ENCODE measurements at regions not wholly inside any gene's neighbourhood (a gene's known extent, or its start where the extent isn't known, plus 50 kb on each side); places are given as distances from the start of the nearest gene placed in this dataset.

DNA sequence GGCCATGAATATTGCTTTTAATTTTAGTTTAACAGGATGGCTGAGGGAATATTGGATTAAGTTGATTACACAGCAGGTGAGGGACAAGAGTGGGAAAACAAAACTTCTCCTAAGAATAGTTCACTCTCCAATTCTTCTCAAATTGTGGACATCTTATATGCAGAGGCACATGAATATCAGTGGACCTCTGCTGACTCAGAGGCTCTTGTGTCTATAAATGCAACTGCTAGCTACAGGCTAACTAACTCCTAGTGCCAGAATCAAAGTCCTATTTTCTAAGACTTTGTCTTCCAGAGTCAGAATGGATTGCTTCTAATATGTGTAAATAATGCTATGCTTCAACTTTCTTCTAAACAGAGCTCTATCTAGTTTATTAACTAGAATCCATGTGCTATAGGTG is 175.8 kb downstream of the IL15 start:
- peaks cover 0 to 5% (median 0%) of the 10 kb centered on the region in 9 donors for H3K9me3 Mint-ChIP-seq
- H3K27me3 Mint-ChIP-seq, result peaks cover 2 to 12% (median 4%) of the 10 kb centered on the region in 5 donors
- no peak overlapping the region for H3K27ac Mint-ChIP-seq
- ATAC-seq (no peak), DNase-seq (no peak)
- no peaks in the 10 kb centered on the region for H3K36me3 Mint-ChIP-seq
- H3K4me1 Mint-ChIP-seq, result no peaks in the 10 kb centered on the region
- H3K4me3 Mint-ChIP-seq, result no peak overlapping the region
- POLR2A ChIA-PET, result no interaction called here

DNA sequence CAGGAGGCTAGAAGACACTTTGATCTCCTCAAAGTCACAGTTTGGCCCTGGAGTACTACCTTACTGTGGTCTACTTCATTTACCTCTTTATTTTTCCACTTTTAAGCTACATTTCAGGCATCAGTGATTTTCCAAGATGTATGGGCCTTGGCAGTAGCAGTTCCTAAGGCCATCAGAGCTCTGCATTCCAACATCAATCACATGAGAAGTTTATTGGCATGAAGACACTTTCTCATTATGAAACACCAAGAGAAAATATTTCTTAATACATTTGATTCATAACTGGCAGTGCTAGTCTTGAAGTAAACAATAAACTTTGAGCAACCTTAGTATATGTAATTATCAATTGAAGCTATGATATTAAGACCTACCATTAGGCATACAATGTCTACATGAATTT is 178.1 kb downstream of the IL15 start:
- Mint-ChIP-seq H3K27me3 (peaks cover 4 to 27% (median 6%) of the 10 kb centered on the region in 5 donors), H3K9me3 (peaks cover 0 to 5% (median 0%) of the 10 kb centered on the region in 9 donors), H3K36me3 (no peaks in the 10 kb centered on the region), H3K27ac (no peak overlapping the region), H3K4me3 (no peak overlapping the region), H3K4me1 (no peaks in the 10 kb centered on the region)
- POLR2A ChIA-PET, result no interaction called here
- no peak for DNase-seq
- no peak for ATAC-seq

DNA sequence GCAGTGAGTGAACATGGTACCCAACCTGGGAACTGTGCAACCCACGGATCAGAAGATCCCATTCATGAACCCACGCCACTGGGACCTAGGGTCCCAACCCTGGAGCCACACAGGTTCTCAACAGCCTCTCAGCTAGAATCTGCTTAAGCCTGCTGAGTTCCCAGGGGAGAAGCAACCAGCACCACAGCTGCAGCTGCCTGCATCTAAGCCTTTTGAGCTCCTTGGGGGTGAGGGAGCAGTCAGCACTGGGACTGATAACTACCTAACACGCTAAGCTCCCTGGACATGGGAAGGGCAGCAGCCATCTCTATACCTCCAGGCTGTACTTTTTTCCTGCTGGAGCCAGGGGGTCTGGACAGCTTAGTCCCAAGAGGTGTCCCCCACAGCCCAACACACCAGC is 179.3 kb downstream of the IL15 start:
- Mint-ChIP-seq H3K4me3 (no peak overlapping the region), H3K4me1 (no peaks in the 10 kb centered on the region), H3K27me3 (peaks cover 4 to 27% (median 6%) of the 10 kb centered on the region in 5 donors)

DNA sequence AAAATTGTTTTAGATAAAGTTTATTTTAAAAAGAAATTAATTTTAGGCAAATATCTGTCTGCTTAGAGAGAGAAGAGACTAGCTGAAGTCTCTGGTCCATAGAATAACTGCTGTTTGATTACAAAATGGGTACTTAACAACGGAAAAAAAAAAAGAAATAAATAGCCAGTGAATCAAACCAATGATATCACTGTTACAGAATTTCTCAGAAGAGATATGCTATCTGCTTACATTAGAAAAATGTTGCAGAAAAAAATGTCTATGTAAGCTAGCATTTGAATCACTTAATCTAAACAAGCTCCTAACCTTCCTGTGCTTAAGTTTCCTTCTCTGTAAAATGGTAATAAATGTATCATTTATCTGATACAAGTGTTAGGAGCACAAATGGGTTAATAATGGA is 189.9 kb downstream of the IL15 start:
- ATAC-seq, result no peak
- peaks cover 0 to 1% (median 0%) of the 10 kb centered on the region in 5 donors for H3K27me3 Mint-ChIP-seq
- H3K9me3 Mint-ChIP-seq, result no peaks in the 10 kb centered on the region
- H3K36me3 Mint-ChIP-seq, result no peaks in the 10 kb centered on the region
- POLR2A ChIA-PET, result no interaction called here
- H3K27ac Mint-ChIP-seq, result no peak overlapping the region
- no peak for DNase-seq
- H3K4me3 Mint-ChIP-seq, result no peak overlapping the region
- peaks cover 0 to 1% (median 0%) of the 10 kb centered on the region in 4 donors for H3K4me1 Mint-ChIP-seq

More for the DNA sequence above, 179.3 kb downstream of the IL15 start:
- DNase-seq (no peak), ATAC-seq (no peak)
- H3K27ac Mint-ChIP-seq, result no peak overlapping the region
- POLR2A ChIA-PET, result no interaction called here
- peaks cover 0 to 5% (median 0%) of the 10 kb centered on the region in 9 donors for H3K9me3 Mint-ChIP-seq
- no peaks in the 10 kb centered on the region for H3K36me3 Mint-ChIP-seq

DNA sequence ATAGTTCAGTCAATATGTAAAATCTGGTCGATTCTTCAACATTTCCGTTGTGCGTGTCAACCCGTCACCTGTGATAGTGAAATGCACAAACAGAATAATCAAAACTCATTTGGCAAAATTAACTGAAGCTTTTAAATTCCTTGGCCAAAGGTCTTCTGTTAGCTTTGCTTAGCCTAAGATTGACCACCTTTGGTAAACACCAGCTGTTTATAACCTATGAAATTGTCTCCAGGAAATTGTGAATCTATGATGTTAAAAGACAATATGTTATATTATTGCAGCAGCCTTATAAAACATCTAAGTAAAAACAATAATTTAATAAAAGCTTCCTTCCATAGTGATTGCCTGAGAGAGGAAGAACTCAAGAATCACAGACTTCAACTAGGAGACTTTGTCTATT is 196.8 kb downstream of the IL15 start:
- no peak for DNase-seq
- H3K27ac Mint-ChIP-seq, result no peak overlapping the region
- H3K4me3 Mint-ChIP-seq, result no peak overlapping the region
- ATAC-seq, result no peak
- H3K9me3 Mint-ChIP-seq, result peaks cover 0 to 4% (median 0%) of the 10 kb centered on the region in 9 donors
- H3K27me3 Mint-ChIP-seq, result peaks cover 0 to 7% (median 0%) of the 10 kb centered on the region in 5 donors
- H3K36me3 Mint-ChIP-seq, result no peaks in the 10 kb centered on the region
- POLR2A ChIA-PET, result no interaction called here
- peaks cover 0 to 1% (median 0%) of the 10 kb centered on the region in 4 donors for H3K4me1 Mint-ChIP-seq

DNA sequence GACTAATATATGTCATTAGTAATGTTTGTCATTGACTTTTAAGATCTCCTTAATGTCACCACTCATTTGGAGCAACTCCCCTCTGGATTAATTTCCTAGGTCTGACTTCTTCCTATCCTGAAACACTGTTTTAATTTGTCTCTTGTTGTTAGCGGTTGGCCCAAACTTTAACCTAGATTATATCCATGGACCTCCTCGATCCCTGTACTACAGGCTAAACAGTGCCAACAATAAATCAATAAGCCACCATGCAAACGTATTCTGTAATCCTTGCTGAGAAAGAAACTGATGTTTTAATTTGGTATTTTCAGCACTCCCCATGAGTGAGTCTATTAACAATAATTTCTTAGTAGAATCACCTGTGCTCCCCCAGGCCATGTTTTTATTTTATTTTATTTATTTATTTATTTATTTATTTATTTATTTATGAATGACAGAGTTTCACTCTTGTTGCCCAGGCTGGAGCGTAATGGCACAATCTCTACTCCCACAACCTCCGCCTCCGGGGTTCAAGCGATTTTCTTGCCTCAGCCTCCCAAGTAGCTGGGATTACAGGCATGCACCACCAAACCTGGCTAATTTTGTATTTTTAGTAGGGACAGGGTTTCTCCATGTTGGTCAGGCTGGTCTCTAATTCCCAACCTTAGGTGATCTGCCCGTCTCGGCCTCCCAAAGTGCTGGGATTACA is 204.1 kb downstream of the IL15 start:
- ATAC-seq (no peak), DNase-seq (no peak)
- Mint-ChIP-seq H3K27ac (no peak overlapping the region), H3K27me3 (peaks cover 0 to 8% (median 0%) of the 10 kb centered on the region in 5 donors), H3K4me3 (no peak overlapping the region), H3K36me3 (no peaks in the 10 kb centered on the region), H3K4me1 (no peaks in the 10 kb centered on the region), H3K9me3 (peaks cover 0 to 6% (median 0%) of the 10 kb centered on the region in 9 donors)
- POLR2A ChIA-PET, result no interaction called here

DNA sequence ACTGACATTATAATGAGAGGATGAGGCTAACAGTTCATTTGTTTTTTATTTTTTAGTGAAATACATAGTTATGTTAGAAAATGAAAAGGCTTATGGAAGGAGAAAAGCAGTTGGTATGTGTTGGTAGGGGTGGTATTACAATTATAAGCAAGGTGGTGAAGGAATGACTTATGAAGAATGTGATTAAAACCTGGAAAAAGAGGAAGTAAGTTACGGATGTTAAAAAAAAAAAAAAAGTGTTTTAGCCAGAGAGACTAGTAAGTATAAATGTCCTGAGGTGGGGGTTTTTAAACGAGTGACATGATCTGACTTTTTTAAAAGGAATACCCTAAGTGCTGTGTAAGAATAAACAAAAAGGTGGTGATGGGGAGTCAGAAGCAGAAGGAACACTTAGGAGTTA is 206.8 kb downstream of the IL15 start:
- H3K27me3 Mint-ChIP-seq, result peaks cover 0 to 8% (median 0%) of the 10 kb centered on the region in 5 donors
- ATAC-seq (no peak), DNase-seq (no peak)
- peaks cover 0 to 2% (median 0%) of the 10 kb centered on the region in 9 donors for H3K9me3 Mint-ChIP-seq
- H3K4me1 Mint-ChIP-seq, result no peaks in the 10 kb centered on the region
- no peaks in the 10 kb centered on the region for H3K36me3 Mint-ChIP-seq
- POLR2A ChIA-PET, result no interaction called here
- H3K4me3 Mint-ChIP-seq, result no peak overlapping the region
- no peak overlapping the region for H3K27ac Mint-ChIP-seq

DNA sequence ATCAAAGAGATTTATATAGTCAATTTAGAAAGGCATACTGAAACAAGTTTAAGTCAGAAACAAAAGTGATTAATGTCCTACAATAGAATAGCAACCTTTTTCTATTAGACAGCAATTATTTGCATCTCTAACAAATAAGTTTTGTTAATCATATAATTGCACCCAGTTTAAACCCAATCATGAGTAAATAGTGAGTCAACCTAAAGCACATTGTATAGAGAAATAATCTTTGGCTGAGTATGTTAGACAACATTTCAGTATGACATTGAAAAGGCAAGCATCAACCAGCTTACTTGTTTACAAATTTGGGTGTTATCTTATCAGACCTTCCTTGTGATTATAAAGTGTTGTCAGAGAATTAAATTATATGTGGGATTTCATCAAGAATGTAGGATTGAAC is 209.5 kb downstream of the IL15 start:
- Mint-ChIP-seq H3K4me1 (no peaks in the 10 kb centered on the region), H3K4me3 (no peak overlapping the region), H3K9me3 (no peaks in the 10 kb centered on the region), H3K27ac (no peak overlapping the region), H3K27me3 (peaks cover 0 to 8% (median 0%) of the 10 kb centered on the region in 5 donors), H3K36me3 (no peaks in the 10 kb centered on the region)
- POLR2A ChIA-PET, result no interaction called here
- no peak for DNase-seq
- ATAC-seq, result no peak

DNA sequence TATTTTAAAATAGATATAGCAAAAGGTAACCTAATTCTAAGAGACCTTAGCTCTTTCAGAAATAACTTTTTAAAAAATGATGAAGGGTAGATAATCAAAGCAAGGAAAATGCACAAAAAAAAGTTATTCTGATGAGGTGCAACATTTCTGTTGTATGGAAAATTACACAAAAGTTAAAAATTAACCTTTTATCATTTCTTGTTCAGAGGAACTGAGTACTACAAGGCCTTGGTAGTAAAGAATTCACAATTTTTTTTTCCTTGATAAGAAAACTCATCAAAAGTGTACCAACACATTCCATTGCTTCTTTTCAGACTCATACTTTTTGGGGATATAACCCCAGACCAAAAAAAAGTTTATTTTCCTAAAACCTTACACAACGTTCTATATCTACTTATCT is 213.0 kb downstream of the IL15 start:
- DNase-seq (no peak), ATAC-seq (no peak)
- Mint-ChIP-seq H3K4me3 (no peak overlapping the region), H3K27me3 (peaks cover 0 to 4% (median 0%) of the 10 kb centered on the region in 5 donors), H3K27ac (no peak overlapping the region), H3K9me3 (peaks cover 0 to 6% (median 0%) of the 10 kb centered on the region in 9 donors), H3K4me1 (no peaks in the 10 kb centered on the region), H3K36me3 (peaks cover 0 to 5% (median 0%) of the 10 kb centered on the region in 3 donors)
- POLR2A ChIA-PET, result no interaction called here

DNA sequence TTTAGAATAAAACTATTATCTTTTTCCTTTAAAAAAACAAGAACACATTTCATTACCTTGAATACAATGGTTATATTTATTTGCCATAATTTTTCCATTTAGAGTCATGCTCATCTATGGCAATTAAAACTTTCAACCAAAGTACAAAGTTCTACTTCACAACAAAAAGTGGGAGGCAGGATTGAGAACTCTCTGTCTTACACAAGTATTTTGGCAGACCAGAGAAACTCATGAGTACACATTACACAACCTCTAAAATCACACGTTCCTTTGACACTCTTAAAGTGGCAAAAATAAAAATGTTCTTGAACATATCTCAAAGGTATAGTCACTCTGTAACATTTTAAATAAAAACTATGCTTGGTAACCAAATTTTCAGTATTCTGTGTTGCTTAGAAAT is 213.4 kb downstream of the IL15 start:
- Mint-ChIP-seq H3K9me3 (peaks cover 0 to 6% (median 0%) of the 10 kb centered on the region in 9 donors), H3K27ac (no peak overlapping the region), H3K27me3 (peaks cover 0 to 4% (median 0%) of the 10 kb centered on the region in 5 donors), H3K4me3 (no peak overlapping the region), H3K4me1 (no peaks in the 10 kb centered on the region), H3K36me3 (peaks cover 0 to 5% (median 0%) of the 10 kb centered on the region in 3 donors)
- ATAC-seq (no peak), DNase-seq (no peak)
- POLR2A ChIA-PET, result no interaction called here

DNA sequence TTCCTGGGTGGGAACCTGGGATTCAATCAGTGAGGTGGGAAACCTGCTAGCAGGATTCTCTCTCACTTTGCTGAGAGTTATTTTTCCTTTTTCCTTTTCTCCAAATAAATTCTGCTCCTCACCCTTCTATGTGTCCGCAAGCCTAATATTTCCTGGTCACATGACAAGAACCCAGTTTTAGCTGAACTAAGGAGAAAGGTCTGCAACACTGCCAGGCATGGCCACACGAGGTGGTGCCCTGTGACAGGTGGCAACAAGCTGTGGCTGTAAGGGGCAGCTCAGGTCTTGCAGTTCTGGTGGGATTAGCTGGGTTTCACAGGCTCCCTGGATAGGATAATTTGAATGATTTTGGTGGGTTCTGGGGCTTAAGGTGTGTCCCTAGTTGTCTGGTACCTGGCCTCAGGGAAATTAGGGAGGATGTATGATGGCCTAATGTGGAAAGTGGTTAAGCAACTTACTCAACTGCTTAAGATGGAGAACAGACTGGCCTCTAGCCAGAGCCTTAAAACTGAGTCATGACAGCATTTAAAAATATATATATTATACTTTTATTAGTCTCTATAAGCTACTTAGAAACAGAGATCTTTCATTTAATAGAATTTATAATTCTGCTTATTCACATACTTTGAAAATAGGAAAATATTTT is 215.0 kb downstream of the IL15 start:
- peaks cover 0 to 4% (median 0%) of the 10 kb centered on the region in 5 donors for H3K27me3 Mint-ChIP-seq
- no peak overlapping the region for H3K4me3 Mint-ChIP-seq
- POLR2A ChIA-PET, result no interaction called here
- no peak for ATAC-seq
- no peak for DNase-seq
- H3K9me3 Mint-ChIP-seq, result peaks cover 0 to 18% (median 8%) of the 10 kb centered on the region in 9 donors
- no peak overlapping the region for H3K27ac Mint-ChIP-seq
- H3K36me3 Mint-ChIP-seq, result peaks cover 0 to 5% (median 2%) of the 10 kb centered on the region in 3 donors
- no peaks in the 10 kb centered on the region for H3K4me1 Mint-ChIP-seq

DNA sequence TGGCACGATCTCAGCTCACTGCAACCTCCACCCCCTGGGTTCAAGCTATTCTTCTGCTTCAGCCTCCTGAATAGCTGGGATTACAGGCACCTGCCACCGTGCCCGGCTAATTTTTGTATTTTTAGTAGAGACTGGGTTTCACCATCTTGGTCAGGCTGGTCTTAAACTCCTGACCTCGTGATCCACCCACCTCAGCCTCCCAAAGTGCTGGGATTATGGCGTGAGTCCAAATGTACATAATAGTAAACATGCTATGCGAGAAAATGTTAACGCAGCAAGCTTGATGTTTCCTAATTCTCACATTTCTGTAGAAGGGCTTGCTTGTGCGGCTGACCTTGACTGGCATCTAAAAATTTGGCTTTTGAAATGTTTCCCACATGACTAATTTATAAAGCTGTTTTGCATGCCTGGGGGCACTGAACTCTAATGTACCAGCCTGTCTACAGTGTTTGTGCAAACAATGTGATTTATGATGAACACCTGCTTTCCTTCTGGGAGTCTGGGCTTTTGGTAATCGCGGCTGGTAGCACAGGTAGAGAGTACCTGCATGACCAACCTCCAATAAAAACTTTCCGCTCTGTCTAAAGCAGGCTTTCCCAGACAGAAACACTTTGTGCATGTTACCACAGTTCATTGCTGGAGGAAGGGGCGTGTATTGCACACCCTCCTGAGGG is 216.8 kb downstream of the IL15 start:
- DNase-seq (no peak), ATAC-seq (no peak)
- POLR2A ChIA-PET, result no interaction called here
- Mint-ChIP-seq H3K36me3 (peaks cover 0 to 5% (median 2%) of the 10 kb centered on the region in 3 donors), H3K9me3 (peaks cover 0 to 18% (median 10%) of the 10 kb centered on the region in 9 donors), H3K27me3 (peaks cover 0 to 4% (median 2%) of the 10 kb centered on the region in 5 donors), H3K27ac (no peak overlapping the region), H3K4me3 (no peak overlapping the region), H3K4me1 (no peaks in the 10 kb centered on the region)

DNA sequence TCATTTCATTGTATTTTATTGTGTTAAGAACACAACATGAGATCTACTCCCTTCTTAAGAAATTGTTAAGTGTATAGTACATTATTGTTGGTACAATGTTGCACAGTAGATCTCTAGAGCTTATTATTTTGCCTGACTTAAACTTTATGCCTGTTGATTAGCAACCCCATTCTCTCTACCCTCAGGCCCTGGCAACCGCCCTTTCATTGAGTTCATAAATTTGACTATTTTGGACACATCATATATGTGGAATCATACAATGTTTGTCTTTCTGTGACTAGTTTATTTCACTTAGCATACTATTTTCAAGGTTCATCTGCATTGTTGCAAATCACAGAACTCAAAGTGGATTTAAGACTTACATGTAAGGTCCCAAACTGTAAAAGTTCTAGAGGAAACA is 222.1 kb downstream of the IL15 start:
- ATAC-seq (no peak), DNase-seq (no peak)
- Mint-ChIP-seq H3K9me3 (peaks cover 0 to 18% (median 10%) of the 10 kb centered on the region in 9 donors), H3K36me3 (peaks cover 0 to 5% (median 2%) of the 10 kb centered on the region in 3 donors), H3K4me3 (no peak overlapping the region), H3K27ac (no peak overlapping the region), H3K27me3 (peaks cover 0 to 4% (median 2%) of the 10 kb centered on the region in 5 donors), H3K4me1 (no peaks in the 10 kb centered on the region)
- POLR2A ChIA-PET, result no interaction called here

All from naive thymus-derived CD8-positive, alpha-beta T cell (primary cell).